ENCODE measurements at regions not wholly inside any gene's neighbourhood (a gene's known extent, or its start where the extent isn't known, plus 50 kb on each side); places are given as distances from the start of the nearest gene placed in this dataset.

DNA sequence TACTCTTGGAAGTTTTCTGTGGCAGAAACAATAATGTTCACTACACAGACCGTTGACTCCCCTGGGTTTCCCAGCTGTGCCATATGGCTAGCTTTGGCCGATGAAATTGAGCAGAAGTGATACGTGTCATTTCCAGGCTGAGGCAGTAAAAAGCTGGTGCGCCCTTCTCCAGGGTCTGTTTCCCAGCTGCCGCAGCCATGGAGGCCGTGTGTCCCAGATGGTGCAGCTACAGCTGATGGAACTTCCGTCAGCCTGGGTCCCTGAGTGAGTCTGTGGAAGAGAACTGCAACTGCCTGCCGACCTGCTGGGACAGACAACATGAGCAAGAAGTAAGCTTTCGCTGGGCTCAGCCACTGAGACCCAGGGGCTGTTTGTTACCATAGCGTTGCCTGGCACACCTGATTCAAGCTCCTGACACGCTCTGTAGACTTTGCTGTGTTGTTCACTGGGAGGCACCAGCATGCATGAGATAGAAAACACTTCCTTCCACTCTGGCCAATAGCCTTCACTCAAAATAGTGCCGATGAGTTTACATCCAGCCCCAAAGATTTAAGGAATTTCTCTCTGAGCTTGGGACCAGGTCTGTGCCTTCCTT is 116.3 kb upstream of the SLC25A33 start:
- intact Hi-C loops (cut with DNase I), result no loop called here
- WGBS, result 91% methylated on average over 12 of the region's 12 CpGs

DNA sequence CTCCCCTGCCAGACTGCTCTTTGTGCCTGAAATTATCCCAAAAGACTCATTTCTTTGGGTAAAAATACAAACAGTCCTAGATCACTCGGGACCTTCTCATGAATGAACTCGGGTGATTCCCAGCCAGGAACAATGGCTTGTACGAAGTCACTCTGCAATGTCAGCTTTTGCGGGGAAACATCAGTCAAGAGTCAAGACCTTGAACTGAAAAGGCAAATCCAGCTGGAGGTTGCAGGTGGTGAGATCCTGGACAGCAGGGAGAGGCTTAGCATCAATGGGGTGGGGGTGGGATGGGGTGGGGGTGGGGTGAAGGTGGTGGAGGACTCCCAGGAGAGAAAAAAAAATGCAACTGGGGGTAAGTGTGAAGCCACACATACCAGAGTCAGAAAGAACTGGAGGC is 115.0 kb upstream of the SLC25A33 start:
- H3K36me3 ChIP-seq, result no peaks in the 10 kb centered on the region
- TF ChIP-seq POLR2A (IDR thresholded peaks at IDR 0.05) (no peak), POLR2AphosphoS5 (IDR thresholded peaks at IDR 0.05) (no peak)
- TF ChIP-seq, protein P1, sequence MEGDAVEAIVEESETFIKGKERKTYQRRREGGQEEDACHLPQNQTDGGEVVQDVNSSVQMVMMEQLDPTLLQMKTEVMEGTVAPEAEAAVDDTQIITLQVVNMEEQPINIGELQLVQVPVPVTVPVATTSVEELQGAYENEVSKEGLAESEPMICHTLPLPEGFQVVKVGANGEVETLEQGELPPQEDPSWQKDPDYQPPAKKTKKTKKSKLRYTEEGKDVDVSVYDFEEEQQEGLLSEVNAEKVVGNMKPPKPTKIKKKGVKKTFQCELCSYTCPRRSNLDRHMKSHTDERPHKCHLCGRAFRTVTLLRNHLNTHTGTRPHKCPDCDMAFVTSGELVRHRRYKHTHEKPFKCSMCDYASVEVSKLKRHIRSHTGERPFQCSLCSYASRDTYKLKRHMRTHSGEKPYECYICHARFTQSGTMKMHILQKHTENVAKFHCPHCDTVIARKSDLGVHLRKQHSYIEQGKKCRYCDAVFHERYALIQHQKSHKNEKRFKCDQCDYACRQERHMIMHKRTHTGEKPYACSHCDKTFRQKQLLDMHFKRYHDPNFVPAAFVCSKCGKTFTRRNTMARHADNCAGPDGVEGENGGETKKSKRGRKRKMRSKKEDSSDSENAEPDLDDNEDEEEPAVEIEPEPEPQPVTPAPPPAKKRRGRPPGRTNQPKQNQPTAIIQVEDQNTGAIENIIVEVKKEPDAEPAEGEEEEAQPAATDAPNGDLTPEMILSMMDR (IDR thresholded peaks at IDR 0.05), result no peak
- intact Hi-C loops (cut with DNase I), result no loop called here
- H3K27me3 ChIP-seq (replicated peaks; ENCODE audit: insufficient read depth), result no peaks in the 10 kb centered on the region
- H3K9me3 ChIP-seq, result no peaks in the 10 kb centered on the region
- whole genome bisulfite sequencing, result 54% methylated on average over 4 of the region's 4 CpGs
- no peak for DNase-seq (ENCODE audit: low spot score)
- peaks cover 2% of the 10 kb centered on the region for H3K4me1 ChIP-seq (replicated peaks)
- no peak overlapping the region for H3K27ac ChIP-seq
- no peak overlapping the region for H3K4me3 ChIP-seq

More for the DNA sequence above, 116.3 kb upstream of the SLC25A33 start:
- Histone ChIP-seq H3K4me1 (replicated peaks) (no peaks in the 10 kb centered on the region), H3K9me3 (no peaks in the 10 kb centered on the region), H3K36me3 (no peaks in the 10 kb centered on the region), H3K27ac (no peak overlapping the region), H3K4me3 (no peak overlapping the region), H3K27me3 (replicated peaks; ENCODE audit: insufficient read depth) (no peaks in the 10 kb centered on the region)
- no peak for TF ChIP-seq POLR2AphosphoS5 (IDR thresholded peaks at IDR 0.05)
- TF ChIP-seq, protein P1 (IDR thresholded peaks at IDR 0.05), result no peak
- TF ChIP-seq POLR2A (IDR thresholded peaks at IDR 0.05), result no peak
- no peak for DNase-seq (ENCODE audit: low spot score)

DNA sequence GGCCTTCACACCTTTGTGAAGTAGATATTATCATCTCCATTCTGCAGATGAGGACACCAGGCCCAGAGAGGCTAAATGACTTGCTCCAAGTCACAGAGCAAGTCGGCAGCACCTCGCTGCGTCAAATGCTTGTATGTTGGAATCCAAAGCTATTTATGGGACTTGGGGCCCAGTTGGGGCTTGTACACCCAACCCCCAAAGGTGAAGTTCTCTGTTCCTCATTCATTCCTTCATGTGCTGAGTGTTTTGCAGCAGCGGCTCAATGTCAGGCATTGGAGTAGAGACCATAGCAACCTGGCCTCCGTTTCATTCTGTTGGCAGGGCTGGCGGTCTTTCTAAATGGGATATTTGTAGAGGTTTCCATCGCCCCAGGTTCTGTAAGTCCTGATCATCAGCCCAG is 113.4 kb upstream of the SLC25A33 start:
- Histone ChIP-seq H3K9me3 (no peaks in the 10 kb centered on the region), H3K27me3 (replicated peaks; ENCODE audit: insufficient read depth) (no peaks in the 10 kb centered on the region), H3K27ac (no peak overlapping the region), H3K4me3 (no peak overlapping the region), H3K36me3 (no peaks in the 10 kb centered on the region), H3K4me1 (replicated peaks) (peaks cover 5% of the 10 kb centered on the region)
- DNase-seq (ENCODE audit: low spot score), result no peak
- intact Hi-C loops (cut with DNase I), result loop anchor here (5.0 kb wide), 1 partner anchor 49 kb away; no protein-coding TSS in a partner anchor
- TF ChIP-seq, protein P1 (IDR thresholded peaks at IDR 0.05), result no peak
- no peak for TF ChIP-seq POLR2AphosphoS5 (IDR thresholded peaks at IDR 0.05)
- WGBS, result 71% methylated on average over 7 of the region's 7 CpGs

DNA sequence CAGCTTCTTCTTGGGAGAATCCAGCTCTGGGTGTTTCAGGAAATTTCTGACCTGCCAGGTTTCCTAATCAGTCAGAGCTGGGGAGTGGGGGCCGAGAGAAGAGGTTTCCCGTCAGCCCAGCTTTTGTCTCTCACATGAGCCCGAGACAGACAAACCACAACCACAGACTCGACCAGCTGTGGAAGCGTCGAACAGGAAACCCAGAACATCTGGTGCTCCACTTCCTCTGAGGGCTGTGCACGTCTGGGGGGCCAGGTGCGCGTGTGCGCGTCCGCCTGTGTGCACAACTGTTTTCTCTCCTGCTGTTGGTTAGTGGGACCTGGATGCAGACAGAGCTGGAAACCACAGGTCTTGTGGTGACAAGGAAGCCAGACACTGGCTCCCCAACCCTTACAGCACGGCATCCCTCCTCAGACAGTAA is 113.0 kb upstream of the SLC25A33 start:
- Histone ChIP-seq H3K27me3 (replicated peaks; ENCODE audit: insufficient read depth) (no peaks in the 10 kb centered on the region), H3K4me3 (no peak overlapping the region), H3K4me1 (replicated peaks) (peaks cover 5% of the 10 kb centered on the region), H3K36me3 (no peaks in the 10 kb centered on the region), H3K9me3 (no peaks in the 10 kb centered on the region), H3K27ac (no peak overlapping the region)
- DNase-seq (ENCODE audit: low spot score), result no peak
- WGBS, result 72% methylated on average over 13 of the region's 13 CpGs
- intact Hi-C loops (cut with DNase I), result loop anchor here (5.0 kb wide), 1 partner anchor 49 kb away; no protein-coding TSS in a partner anchor
- TF ChIP-seq POLR2AphosphoS5 (IDR thresholded peaks at IDR 0.05), result no peak
- TF ChIP-seq, protein P1 (IDR thresholded peaks at IDR 0.05), result no peak
- TF ChIP-seq POLR2A (IDR thresholded peaks at IDR 0.05), result no peak

DNA sequence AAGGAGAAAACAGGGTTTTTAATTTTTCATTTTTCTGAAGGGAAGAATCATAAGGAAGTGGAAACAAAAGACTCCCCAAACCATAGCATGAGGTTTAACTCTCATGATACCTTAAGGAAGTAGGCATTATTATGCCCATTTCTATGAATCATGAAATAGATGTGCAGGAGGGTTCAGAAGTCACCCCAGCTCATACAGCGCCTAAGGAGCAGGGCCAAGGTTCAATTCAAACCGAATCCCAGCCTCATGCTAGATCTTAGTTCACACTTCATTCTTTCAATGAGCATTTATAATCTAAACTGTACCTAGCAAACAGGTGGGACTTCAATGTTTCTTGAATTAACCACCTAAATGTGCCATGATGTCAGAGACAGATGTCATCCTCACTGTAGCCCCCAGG is 111.9 kb upstream of the SLC25A33 start:
- Histone ChIP-seq H3K27me3 (replicated peaks; ENCODE audit: insufficient read depth) (no peaks in the 10 kb centered on the region), H3K4me3 (no peak overlapping the region), H3K27ac (no peak overlapping the region), H3K9me3 (no peaks in the 10 kb centered on the region), H3K4me1 (replicated peaks) (peaks cover 5% of the 10 kb centered on the region), H3K36me3 (no peaks in the 10 kb centered on the region)
- 89% methylated on average over 2 of the region's 2 CpGs for WGBS
- DNase-seq (ENCODE audit: low spot score), result no peak
- TF ChIP-seq POLR2AphosphoS5 (IDR thresholded peaks at IDR 0.05), result no peak
- no peak for TF ChIP-seq POLR2A (IDR thresholded peaks at IDR 0.05)
- TF ChIP-seq, protein P1 (IDR thresholded peaks at IDR 0.05), result no peak
- intact Hi-C loops (cut with DNase I), result loop anchor here (5.0 kb wide), 1 partner anchor 50 kb away; no protein-coding TSS in a partner anchor

Measured in prostate gland (tissue), 2 donors.